Panc1 (cell line): ENCODE measurements at regions not wholly inside any gene's neighbourhood (a gene's known extent, or its start where the extent isn't known, plus 50 kb on each side); places are given as distances from the start of the nearest gene placed in this dataset.

Experiments
- ATAC-seq: fragments of 200-7000 bp; cut with Tn5 transposase; 2 replicates; pipeline ENCODE4 v1.9.1; 2020; ENCODE audit warnings: mild to moderate bottlenecking, moderate library complexity
- BruUV-seq: library from RNA; stranded (reverse); fragments of 400-500 nt; replicated peaks from 2 replicates; lab custom pipeline; 2021; lab: Mats Ljungman, UMichigan
- CTCF ChIA-PET: fragments of 300-600 bp; sonication (Branson Sonifier 250); formaldehyde crosslinking; loops from one replicate; lab custom pipeline; 2022; ENCODE audit warnings: antibody characterized with exemption; lab: Charles Lee
- POLR2A ChIA-PET: fragments of 300-600 bp; sonication (Branson Sonifier 250); formaldehyde crosslinking; loops from one replicate; lab custom pipeline; 2022; ENCODE audit warnings: antibody characterized with exemption; lab: Charles Lee
- DNase-seq: peaks from one replicate; pipeline ENCODE4 v3.0.0-alpha.2; 2010; ENCODE audit warnings: low read depth, low spot score
- H3K27ac ChIP-seq: 2 replicates; pipeline ENCODE4 v1.5.1; 2011; ENCODE audit warnings: mild to moderate bottlenecking, low read length, inconsistent platforms
- H3K27me3 ChIP-seq: fragments of 200-500 bp; sonication (Bioruptor generic); 2 replicates; pipeline ENCODE4 v1.6.0; 2014; ENCODE audit warnings: low read length, inconsistent platforms; ENCODE audit not compliant: control insufficient read depth, insufficient read depth
- H3K36me3 ChIP-seq: fragments of 200-500 bp; sonication (Bioruptor generic); 2 replicates; pipeline ENCODE4 v1.5.1; 2014; ENCODE audit warnings: inconsistent platforms, mild to moderate bottlenecking, low read length, moderate library complexity; ENCODE audit not compliant: control insufficient read depth, insufficient read depth
- H3K4me1 ChIP-seq: 2 replicates; pipeline ENCODE4 v1.5.1; 2011; ENCODE audit warnings: inconsistent platforms, mild to moderate bottlenecking, low read length, moderate library complexity; ENCODE audit not compliant: control insufficient read depth, insufficient read depth
- H3K4me3 ChIP-seq, 2 experiments: 2 replicates each; pipeline ENCODE4 v1.5.1; 2011 to 2012; ENCODE audit warnings: low read depth in 2 of 2, low read length in 2 of 2, mild to moderate bottlenecking in 2 of 2, inconsistent platforms in 1 of 2, moderate library complexity in 1 of 2
- H3K9me3 ChIP-seq: fragments of 200-500 bp; sonication (Bioruptor generic); 2 replicates; pipeline ENCODE4 v1.5.1; 2014; ENCODE audit warnings: low read depth, mild to moderate bottlenecking, inconsistent platforms, low read length, moderate library complexity; ENCODE audit not compliant: control insufficient read depth, insufficient read depth
- CTCF ChIP-seq: fragments of 450-650 bp; IDR thresholded peaks from 2 replicates; pipeline ENCODE4 v1.5.1; 2017; ENCODE audit warnings: mild to moderate bottlenecking
- POLR2AphosphoS5 ChIP-seq: IDR thresholded peaks from 2 replicates; pipeline ENCODE4 v1.6.1; 2012; ENCODE audit warnings: mild to moderate bottlenecking, low read depth, low read length, moderate library complexity
- REST ChIP-seq, 2 experiments: IDR thresholded peaks; 2 replicates each; pipeline ENCODE4 v1.6.1; 2011 to 2012; ENCODE audit warnings: low read depth in 2 of 2, control low read depth in 1 of 2, low read length in 1 of 2, mild to moderate bottlenecking in 1 of 2, moderate library complexity in 1 of 2; ENCODE audit not compliant: insufficient read depth in 1 of 2
- SIN3A ChIP-seq: IDR thresholded peaks from 2 replicates; pipeline ENCODE4 v1.6.1; 2012; ENCODE audit warnings: low read depth, mild to moderate bottlenecking, low read length, moderate library complexity, borderline replicate concordance; ENCODE audit not compliant: insufficient read depth
- TCF7L2 ChIP-seq: IDR thresholded peaks from 2 replicates; pipeline ENCODE4 v1.6.1; 2011; ENCODE audit warnings: mild to moderate bottlenecking, low read depth, low read length, inconsistent platforms
- in situ Hi-C: cut with HindIII; loops from 2 replicates; pipeline ENCODE4 v1.10.0; 2016; ENCODE audit warnings: low sequenced_read_pairs, low pct_unique_long_range_greater_than_20kb
- intact Hi-C: fragments of 100-400 bp; cut with micrococcal nuclease; formaldehyde crosslinking; loops from one replicate; pipeline ENCODE4 v1.10.0; 2022; ENCODE audit not compliant: unreplicated experiment

- ChIA-PET POLR2A (no interaction called here), CTCF (no interaction called here)
- H3K9me3 ChIP-seq = no peaks in the 10 kb centered on the region
- H3K4me1 ChIP-seq = no peaks in the 10 kb centered on the region
- in situ Hi-C loops = no loop called here
- no TSS peak for BruUV-seq
- no peaks in the 10 kb centered on the region for H3K36me3 ChIP-seq
- intact Hi-C loops = no loop called here
- TF ChIP-seq SIN3A = no peak
- TF ChIP-seq CTCF = no peak
- TF ChIP-seq POLR2AphosphoS5 = no peak
- no peak for TF ChIP-seq REST (IDR thresholded peaks at IDR 0.05; ENCODE audit: insufficient read depth in 1 of 2, low read depth in 2 of 2, low read length in 1 of 2)
- no peak for TF ChIP-seq TCF7L2
- ATAC-seq (no peak), DNase-seq (no peak)
- H3K27me3 ChIP-seq = no peaks in the 10 kb centered on the region
- H3K4me3 ChIP-seq = no peak overlapping the region
- no peak overlapping the region for H3K27ac ChIP-seq
Observed at GRCh38 chr4:89562746-89563145, 255.1 kb upstream of the GPRIN3 start.

GRCh38 chr4:89561048-89561447 lies 253.4 kb upstream of the GPRIN3 start:
- POLR2A ChIA-PET = no interaction called here
- CTCF ChIA-PET = no interaction called here
- intact Hi-C loops (no loop called here), in situ Hi-C loops (no loop called here)
- TF ChIP-seq POLR2AphosphoS5 (no peak), REST (IDR thresholded peaks at IDR 0.05; ENCODE audit: insufficient read depth in 1 of 2, low read depth in 2 of 2, low read length in 1 of 2) (no peak), TCF7L2 (no peak), SIN3A (no peak), CTCF (no peak)
- DNase-seq (no peak), ATAC-seq (no peak)
- Histone ChIP-seq H3K4me1 (no peaks in the 10 kb centered on the region), H3K9me3 (no peaks in the 10 kb centered on the region), H3K27ac (no peak overlapping the region), H3K36me3 (no peaks in the 10 kb centered on the region), H3K27me3 (no peaks in the 10 kb centered on the region), H3K4me3 (no peak overlapping the region)
- BruUV-seq = no TSS peak
